HG02973 (cell line): ENCODE measurements at regions not wholly inside any gene's neighbourhood (a gene's known extent, or its start where the extent isn't known, plus 50 kb on each side); places are given as distances from the start of the nearest gene placed in this dataset.

Experiments
- ATAC-seq: cut with Tn5 transposase; IDR thresholded peaks from one replicate; pipeline ENCODE4 v1.9.1; 2021; ENCODE audit warnings: moderate library complexity; ENCODE audit not compliant: unreplicated experiment

- no peak for ATAC-seq
These were observed 813.8 kb upstream of the HTR2C start for GRCh38 chrX:113770071-113770470.

- ATAC-seq, result no peak
These were observed 824.5 kb upstream of the HTR2C start for GRCh38 chrX:113759422-113759821.

DNA sequence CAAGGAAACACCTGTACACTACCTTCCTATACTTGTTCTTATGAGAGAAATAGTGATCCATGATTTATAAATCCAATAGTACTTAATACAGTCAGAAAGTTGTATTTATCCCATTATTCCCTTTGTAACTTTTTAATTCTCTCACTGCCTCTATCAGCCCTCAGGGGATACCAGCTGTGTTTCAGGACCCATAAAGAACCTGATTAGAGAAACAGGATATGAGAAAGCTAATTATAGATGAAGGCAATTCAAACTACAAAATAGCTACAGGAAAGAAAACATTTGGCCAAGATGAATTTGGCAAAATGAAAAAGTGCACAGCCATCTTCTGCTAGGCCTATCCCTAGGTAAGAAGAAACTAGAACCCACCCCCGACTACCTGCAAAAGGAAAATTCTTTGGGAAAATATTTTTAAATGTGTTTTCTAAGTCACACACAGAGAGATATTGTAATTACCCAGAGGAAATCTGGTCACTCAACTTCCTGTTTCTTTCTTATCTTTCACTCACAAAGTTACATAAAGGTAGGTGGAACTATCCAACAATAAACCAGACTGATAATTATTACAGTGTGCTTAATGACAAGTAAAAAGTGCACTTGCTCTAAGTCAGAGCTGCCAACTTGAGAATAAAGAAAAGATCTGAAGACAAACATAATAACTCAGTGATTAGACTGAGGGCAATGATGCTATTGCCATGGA, 836.5 kb upstream of the HTR2C start:
- ATAC-seq, result peak; percentile 60

GRCh38 chrX:113743069-113743468, 840.8 kb upstream of the HTR2C start:
- peak; percentile 63 for ATAC-seq

- ATAC-seq, result no peak
These were observed 842.1 kb upstream of the HTR2C start for GRCh38 chrX:113741744-113742143.

DNA sequence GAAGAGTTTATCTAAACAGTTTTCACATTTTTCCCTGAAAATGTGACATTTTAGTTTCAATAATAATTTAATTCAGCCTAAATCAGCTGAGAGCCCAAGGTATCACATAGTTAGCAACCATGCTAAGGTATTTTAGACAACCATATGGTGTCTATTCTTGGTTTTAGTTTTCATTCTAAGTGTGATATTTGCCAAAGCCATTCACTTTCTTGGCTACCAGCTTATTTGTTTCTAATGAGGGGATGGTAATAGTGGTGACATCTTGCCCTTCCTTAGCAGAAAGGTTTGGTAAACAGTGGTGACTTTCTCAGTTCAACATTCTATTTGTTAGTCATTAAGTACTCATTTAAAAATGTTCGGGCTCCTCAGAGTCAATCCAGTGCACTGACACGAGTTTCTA, 854.9 kb upstream of the HTR2C start:
- ATAC-seq, result no peak

DNA sequence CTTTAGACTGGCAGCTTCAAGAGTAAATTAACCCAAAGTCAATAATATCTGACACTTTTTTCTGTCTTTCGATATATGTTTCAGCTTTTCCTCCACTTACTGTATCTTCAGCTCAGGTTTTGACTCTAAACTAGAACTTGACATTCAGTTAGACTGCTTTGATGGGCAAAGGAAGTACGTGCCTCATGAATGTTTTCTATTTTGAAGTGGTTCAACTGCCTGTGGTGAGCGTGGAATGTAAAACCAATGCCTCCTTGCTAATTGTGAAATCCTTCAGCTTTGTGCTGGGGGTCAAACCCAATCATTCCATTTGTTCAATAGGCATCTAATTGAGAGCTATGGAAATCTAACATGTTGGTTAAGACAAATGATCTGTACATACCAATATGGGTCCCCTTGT, 857.0 kb upstream of the HTR2C start:
- ATAC-seq, result no peak

DNA sequence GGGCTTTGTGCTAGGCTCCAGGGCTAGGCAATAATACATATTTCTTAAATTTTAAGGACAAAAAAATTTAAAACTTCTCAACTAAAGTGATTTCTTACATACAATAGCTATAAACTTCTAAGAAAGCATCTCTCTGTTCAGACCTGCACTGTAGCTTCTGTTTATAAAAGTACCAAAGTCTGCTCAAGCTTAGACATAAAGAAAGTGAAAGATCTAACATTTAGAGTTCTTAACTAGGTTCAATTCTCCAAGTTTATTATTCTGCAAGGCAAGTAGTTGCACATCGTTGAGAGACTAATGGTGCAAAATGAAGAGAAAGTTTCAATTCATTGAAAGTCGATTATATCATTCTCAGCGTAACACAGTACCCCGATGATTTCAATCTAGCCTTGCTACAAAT, 857.4 kb upstream of the HTR2C start:
- no peak for ATAC-seq

- no peak for ATAC-seq
These were observed 857.9 kb upstream of the HTR2C start for GRCh38 chrX:113726009-113726408.

GRCh38 chrX:113699939-113700338, 859.3 kb upstream of the AMOT start:
- ATAC-seq, result no peak

DNA sequence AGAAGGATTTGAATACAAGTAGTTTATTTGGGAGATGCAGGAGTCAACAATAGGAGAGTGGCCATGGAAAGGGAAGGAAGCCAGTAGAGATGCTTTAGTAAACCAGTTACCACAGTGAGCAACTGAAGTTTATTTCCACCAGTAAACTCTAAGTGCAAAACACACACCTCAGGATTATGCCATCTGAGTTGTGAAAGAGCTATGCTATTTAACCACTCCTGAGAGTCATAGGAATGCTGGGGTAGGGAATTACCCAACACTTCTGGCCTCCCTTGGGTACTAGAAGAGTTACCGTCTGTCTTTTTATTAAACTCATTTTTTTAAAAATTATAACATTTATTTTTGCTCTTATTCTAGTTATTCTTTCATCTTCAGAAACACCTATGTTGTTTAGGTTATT, 834.6 kb upstream of the AMOT start:
- no peak for ATAC-seq

- no peak for ATAC-seq
These were observed 810.7 kb upstream of the AMOT start for GRCh38 chrX:113651306-113651705.

DNA sequence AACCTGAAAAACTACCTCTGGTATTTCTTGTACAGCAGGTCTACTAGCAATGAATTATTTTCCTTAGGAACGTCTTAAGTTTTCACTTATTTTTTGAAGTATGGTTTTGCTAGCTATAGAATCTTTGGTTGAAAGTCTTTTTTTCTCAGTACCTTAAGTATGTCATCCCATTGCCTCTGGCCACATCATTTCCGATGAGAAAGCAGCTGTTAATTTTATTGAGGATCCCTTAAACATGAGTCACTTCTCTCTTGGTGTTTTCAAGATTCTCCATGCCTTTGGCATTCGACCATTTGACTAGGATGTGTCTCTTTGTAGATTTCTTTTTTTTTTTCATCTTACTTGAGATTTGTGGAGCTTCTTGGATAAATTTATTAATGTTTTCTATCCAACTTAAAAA, 803.8 kb upstream of the AMOT start:
- no peak for ATAC-seq

DNA sequence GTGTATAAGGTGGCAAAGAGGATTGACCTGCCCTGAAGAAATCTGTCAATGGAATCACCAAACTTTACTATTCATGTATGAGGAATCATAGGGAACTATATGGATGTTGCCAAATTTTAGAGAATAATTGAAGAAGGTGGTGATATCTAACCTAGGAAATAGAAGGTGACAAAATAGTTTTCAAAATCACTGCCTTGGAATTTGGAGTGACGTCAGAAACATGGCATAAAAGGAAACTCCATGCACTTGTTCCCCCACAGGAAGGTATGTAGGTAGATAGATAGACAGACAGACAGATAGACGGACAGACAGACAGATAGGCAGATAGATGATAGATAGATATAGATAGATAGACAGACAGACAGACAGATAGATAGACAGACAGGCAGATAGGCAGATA, 793.9 kb upstream of the AMOT start:
- ATAC-seq, result no peak

DNA sequence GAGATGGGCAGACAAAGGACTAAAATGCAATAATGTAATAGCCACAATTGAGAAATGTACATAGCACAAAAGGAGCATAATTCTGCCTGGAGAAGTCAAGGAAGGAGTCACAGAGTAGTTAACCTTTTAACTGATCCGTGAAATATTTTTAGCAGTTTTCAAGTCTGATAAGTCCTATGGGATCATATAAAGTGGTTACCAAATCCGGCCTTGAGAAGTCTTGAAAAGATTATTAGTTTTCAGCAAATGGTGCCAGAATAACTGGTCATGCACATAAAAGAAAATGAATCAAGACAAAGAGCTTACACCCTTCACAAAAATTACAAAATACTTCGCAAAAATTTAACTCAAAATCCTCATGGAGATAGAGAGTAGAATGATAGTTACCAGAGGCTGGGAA, 788.7 kb upstream of the AMOT start:
- no peak for ATAC-seq

- ATAC-seq, result no peak
These were observed 753.7 kb upstream of the AMOT start for GRCh38 chrX:113594123-113594841.

- ATAC-seq, result no peak
These were observed 745.8 kb upstream of the AMOT start for GRCh38 chrX:113586281-113586898.

DNA sequence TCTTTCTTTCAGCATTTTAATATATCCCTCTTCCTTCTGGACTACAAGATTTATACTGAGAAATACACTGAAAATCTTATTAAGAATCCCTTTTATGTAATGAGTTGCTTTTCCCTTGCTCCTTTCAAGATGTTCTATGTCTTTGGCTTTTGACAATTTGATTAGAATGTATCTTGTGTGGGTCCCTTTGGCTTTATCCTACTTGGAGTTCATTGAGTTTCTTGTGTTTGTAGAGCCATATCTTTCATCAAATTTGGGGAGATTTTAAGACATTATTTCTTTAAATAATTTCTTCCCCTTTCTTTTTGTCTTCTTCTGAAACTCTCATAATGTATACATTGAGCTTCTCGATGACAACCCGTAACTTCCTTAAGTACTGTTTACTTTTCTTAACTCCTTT, 739.9 kb upstream of the AMOT start:
- no peak for ATAC-seq

DNA sequence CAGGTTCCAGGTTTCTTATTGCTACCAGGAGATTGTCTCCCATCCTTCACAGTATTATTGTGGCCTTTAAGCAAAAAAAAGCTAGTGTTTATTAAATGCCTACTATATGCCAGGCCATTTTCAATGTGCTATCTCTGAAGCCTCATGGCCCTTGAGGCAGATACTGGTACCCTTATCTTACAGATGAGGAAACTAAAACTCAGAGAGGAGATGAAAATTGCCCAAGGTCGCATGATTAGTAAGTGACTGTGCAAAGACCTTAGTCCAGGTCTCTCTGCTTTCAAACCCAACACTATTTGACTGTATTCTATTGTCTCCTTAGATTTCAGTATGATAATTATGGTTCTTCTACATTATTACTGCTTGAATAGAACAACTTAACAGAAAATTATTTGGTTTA, 717.9 kb upstream of the AMOT start:
- ATAC-seq, result no peak

GRCh38 chrX:113551919-113552318, 711.3 kb upstream of the AMOT start:
- ATAC-seq, result no peak

DNA sequence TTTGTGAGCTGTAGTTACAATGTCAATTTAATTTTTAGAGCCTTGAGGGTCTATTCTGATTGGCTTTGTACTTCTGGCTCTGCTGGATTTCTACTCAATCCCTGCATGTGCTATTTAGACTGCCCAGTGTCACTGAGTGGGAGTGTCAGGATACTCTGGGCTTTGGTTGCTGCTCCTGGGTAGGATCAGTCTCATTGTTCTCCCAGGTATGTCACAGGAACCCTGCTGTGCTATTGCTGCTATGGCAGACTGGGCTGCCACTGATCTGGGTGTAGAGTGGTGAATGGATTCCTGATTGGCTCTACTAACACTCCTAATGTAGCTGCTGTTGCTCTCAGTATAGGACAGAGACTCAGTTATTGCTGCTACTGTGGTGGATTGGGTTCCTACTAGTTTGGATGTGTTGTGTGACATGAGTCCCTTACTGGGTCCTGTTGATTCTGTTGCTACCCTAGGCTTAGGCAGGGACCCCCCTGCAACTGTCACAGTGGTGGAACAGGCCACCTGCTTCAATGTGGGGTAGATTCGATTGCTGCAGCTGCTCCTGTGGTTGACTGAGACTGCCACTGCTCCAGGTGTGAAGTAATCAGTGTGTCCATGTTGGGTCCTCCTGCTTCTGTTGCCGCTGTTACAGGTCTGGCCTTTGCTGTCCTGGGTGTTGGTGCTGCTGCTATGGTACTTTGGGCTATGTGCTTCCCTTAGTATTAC, 707.8 kb upstream of the AMOT start:
- no peak for ATAC-seq

- ATAC-seq, result no peak
These were observed 704.4 kb upstream of the AMOT start for GRCh38 chrX:113545040-113545439.
